SK-N-SH treated with all-trans-retinoic acid at 6 μM for 48 hours (cell line): ENCODE measurements at regions not wholly inside any gene's neighbourhood (a gene's known extent, or its start where the extent isn't known, plus 50 kb on each side); places are given as distances from the start of the nearest gene placed in this dataset.

Experiments used
- ATAC-seq: fragments of 200-7000 bp; cut with Tn5 transposase; 3 replicates; pipeline ENCODE4 v1.9.1; 2020; ENCODE audit warnings: mild to moderate bottlenecking, moderate library complexity
- ARNTL ChIP-seq: fragments of 450-650 bp; formaldehyde crosslinking; IDR thresholded peaks from 2 replicates; pipeline ENCODE4 v1.5.0; 2020; ENCODE audit warnings: low read depth, mild to moderate bottlenecking, moderate library complexity, borderline replicate concordance
- BACH2 ChIP-seq: fragments of 250-450 bp; sonication (Bioruptor Pico); IDR thresholded peaks from 2 replicates; pipeline ENCODE4 v1.9.0; 2021; ENCODE audit warnings: mild to moderate bottlenecking, borderline replicate concordance
- CSDC2 ChIP-seq: fragments of 250-450 bp; sonication (Bioruptor Pico); IDR thresholded peaks from 2 replicates; pipeline ENCODE4 v1.5.0; 2020; ENCODE audit warnings: mild to moderate bottlenecking, moderate library complexity
- ESRRG ChIP-seq: fragments of 250-450 bp; sonication (Bioruptor Pico); IDR thresholded peaks from 2 replicates; pipeline ENCODE4 v1.6.1; 2021; ENCODE audit warnings: mild to moderate bottlenecking
- GLIS3 ChIP-seq: fragments of 250-450 bp; sonication (Bioruptor Pico); IDR thresholded peaks from 2 replicates; pipeline ENCODE4 v1.5.0; 2020; ENCODE audit warnings: mild to moderate bottlenecking, moderate library complexity
- ISL1 ChIP-seq: fragments of 250-450 bp; sonication (Bioruptor Pico); IDR thresholded peaks from 2 replicates; pipeline ENCODE4 v2.1.2; 2022; ENCODE audit warnings: mild to moderate bottlenecking, moderate library complexity
- SNAI2 ChIP-seq: fragments of 250-450 bp; sonication (Bioruptor Pico); IDR thresholded peaks from 2 replicates; pipeline ENCODE4 v1.5.0; 2020; ENCODE audit warnings: mild to moderate bottlenecking, moderate library complexity
- TCF4 ChIP-seq: fragments of 250-450 bp; sonication (Bioruptor Pico); IDR thresholded peaks from 2 replicates; pipeline ENCODE4 v1.8.0; 2021; ENCODE audit warnings: mild to moderate bottlenecking, moderate library complexity, borderline replicate concordance
- TOX ChIP-seq: fragments of 250-450 bp; sonication (Bioruptor Pico); IDR thresholded peaks from 2 replicates; pipeline ENCODE4 v1.8.0; 2021; ENCODE audit warnings: mild to moderate bottlenecking, moderate library complexity, borderline replicate concordance
- ZC3H10 ChIP-seq: fragments of 250-450 bp; sonication (Bioruptor Pico); IDR thresholded peaks from 2 replicates; pipeline ENCODE4 v1.5.1; 2021; ENCODE audit warnings: mild to moderate bottlenecking, moderate library complexity
- ZFP30 ChIP-seq: fragments of 450-650 bp; formaldehyde crosslinking; IDR thresholded peaks from 2 replicates; pipeline ENCODE4 v1.5.0; 2022; ENCODE audit warnings: mild to moderate bottlenecking, moderate library complexity
- ZNF565 ChIP-seq: fragments of 450-650 bp; formaldehyde crosslinking; conservative IDR thresholded peaks from 2 replicates; pipeline ENCODE4 v1.5.0; 2020; ENCODE audit warnings: low read depth, mild to moderate bottlenecking, moderate library complexity
- ZNF70 ChIP-seq: fragments of 450-650 bp; formaldehyde crosslinking; IDR thresholded peaks from 2 replicates; pipeline ENCODE4 v1.5.0; 2020; ENCODE audit warnings: mild to moderate bottlenecking, moderate library complexity
- ZNF8 ChIP-seq: fragments of 450-650 bp; formaldehyde crosslinking; IDR thresholded peaks from 2 replicates; pipeline ENCODE4 v1.5.0; 2020; ENCODE audit warnings: mild to moderate bottlenecking, moderate library complexity
- TF ChIP-seq, protein P1 (sequence below): fragments of 250-450 bp; sonication (Bioruptor Pico); IDR thresholded peaks from 2 replicates; pipeline ENCODE4 v1.5.1; 2020; ENCODE audit warnings: low read depth, mild to moderate bottlenecking, moderate library complexity
- TF ChIP-seq, protein P2 (sequence below): fragments of 250-450 bp; sonication (Bioruptor Pico); IDR thresholded peaks from 2 replicates; pipeline ENCODE4 v1.5.1; 2021; ENCODE audit warnings: mild to moderate bottlenecking, moderate library complexity
- TF ChIP-seq, protein P3 (sequence below): fragments of 250-450 bp; sonication (Bioruptor Pico); IDR thresholded peaks from 2 replicates; pipeline ENCODE4 v1.8.0; 2020; ENCODE audit warnings: mild to moderate bottlenecking, moderate library complexity, borderline replicate concordance
- TF ChIP-seq, protein P4 (sequence below): fragments of 250-450 bp; sonication (Bioruptor Pico); IDR thresholded peaks from 2 replicates; pipeline ENCODE4 v1.5.0; 2020; ENCODE audit warnings: mild to moderate bottlenecking, moderate library complexity
- TF ChIP-seq, protein P5 (sequence below): fragments of 250-450 bp; sonication (Bioruptor Pico); IDR thresholded peaks from 2 replicates; pipeline ENCODE4 v1.8.0; 2021; ENCODE audit warnings: low read depth, mild to moderate bottlenecking, moderate library complexity, borderline replicate concordance

DNA sequence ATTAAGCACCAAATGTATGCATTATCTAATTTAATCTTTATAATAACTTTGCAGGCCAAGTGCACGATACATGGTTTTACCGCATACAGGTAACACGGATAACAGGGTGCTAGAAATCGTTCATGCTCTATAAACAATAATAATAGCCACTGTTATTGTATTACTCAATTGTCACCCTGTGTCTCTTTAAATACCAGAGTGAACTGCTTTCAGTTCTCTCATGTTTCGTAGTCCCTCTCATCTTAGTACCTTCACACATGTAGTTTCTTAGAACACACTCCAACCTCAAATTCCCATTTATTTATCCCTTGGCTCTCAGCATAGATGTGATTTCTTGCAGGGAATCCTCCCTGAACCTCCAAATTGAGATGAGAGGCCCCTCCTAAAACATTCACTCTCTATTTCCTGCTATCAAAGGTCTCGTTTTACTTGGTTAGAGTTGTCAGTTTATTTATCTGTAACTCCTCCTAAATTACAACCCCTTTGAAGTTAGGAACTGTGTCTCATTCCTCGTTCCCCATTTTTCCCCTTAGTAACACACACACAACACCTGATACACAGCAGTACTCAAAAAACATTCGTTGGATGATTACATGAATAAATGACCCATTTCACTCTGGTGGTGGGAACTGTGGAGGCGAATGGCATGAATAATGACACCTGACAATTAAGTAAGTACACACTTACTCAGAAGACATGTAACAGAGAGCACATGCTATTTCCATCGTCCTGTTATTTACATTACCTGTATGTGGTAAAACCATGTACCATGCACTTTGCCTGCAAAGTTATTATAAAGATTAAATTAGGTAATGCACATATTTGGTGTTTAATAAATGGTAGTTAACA is 134.6 kb downstream of the BTG1 start (continued):
- no peak for TF ChIP-seq BACH2 (CRISPR knock-in tag)
- no peak for TF ChIP-seq ESRRG (CRISPR knock-in tag)
- no peak for TF ChIP-seq SNAI2 (CRISPR knock-in tag)
- TF ChIP-seq, protein P1, sequence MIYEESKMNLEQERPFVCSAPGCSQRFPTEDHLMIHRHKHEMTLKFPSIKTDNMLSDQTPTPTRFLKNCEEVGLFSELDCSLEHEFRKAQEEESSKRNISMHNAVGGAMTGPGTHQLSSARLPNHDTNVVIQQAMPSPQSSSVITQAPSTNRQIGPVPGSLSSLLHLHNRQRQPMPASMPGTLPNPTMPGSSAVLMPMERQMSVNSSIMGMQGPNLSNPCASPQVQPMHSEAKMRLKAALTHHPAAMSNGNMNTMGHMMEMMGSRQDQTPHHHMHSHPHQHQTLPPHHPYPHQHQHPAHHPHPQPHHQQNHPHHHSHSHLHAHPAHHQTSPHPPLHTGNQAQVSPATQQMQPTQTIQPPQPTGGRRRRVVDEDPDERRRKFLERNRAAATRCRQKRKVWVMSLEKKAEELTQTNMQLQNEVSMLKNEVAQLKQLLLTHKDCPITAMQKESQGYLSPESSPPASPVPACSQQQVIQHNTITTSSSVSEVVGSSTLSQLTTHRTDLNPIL, result no peak

DNA sequence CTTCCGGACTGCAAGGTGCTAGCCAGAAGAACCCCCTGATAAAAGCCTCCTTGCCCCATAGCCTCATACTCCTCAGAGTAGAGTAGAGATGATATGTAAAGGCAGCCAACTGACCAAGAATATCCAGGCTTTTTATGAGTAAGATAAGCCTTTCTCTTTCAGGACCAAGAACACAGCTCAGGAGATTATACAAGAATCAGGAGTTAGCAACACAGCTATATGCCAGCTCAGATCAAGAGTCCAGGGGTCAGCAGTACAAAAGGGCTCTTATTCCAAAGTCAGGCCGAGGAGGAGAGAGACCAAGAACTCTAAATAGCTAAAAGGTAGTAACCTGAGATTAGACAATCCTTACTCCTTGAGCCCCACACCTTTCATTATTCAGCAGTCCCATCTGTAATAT is 135.3 kb downstream of the BTG1 start:
- TF ChIP-seq CSDC2, result no peak
- no peak for TF ChIP-seq ZC3H10 (CRISPR knock-in tag)
- TF ChIP-seq TCF4, result no peak
- no peak for ATAC-seq

DNA sequence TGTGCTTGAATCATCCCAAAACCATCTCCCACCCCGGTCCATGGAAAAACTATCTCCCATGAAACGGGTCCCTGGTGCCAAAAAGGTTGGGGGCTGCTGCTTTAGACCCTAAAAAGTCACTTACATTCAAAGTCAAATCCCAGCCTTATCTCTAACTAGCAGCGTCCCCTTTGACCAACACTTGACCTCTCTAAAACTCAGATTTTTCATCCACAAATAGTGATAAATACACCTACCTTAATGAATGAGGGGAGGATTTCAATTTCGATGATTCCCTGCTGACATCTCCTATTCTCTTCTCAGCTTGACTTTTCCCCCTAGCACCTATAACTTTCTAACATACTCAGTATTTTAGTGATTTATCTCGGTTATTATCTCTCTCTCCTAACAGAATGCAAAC is 137.3 kb downstream of the BTG1 start:
- TF ChIP-seq, protein P2, sequence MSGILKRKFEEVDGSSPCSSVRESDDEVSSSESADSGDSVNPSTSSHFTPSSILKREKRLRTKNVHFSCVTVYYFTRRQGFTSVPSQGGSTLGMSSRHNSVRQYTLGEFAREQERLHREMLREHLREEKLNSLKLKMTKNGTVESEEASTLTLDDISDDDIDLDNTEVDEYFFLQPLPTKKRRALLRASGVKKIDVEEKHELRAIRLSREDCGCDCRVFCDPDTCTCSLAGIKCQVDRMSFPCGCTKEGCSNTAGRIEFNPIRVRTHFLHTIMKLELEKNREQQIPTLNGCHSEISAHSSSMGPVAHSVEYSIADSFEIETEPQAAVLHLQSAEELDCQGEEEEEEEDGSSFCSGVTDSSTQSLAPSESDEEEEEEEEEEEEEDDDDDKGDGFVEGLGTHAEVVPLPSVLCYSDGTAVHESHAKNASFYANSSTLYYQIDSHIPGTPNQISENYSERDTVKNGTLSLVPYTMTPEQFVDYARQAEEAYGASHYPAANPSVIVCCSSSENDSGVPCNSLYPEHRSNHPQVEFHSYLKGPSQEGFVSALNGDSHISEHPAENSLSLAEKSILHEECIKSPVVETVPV (CRISPR knock-in tag), result no peak
- TF ChIP-seq SNAI2 (CRISPR knock-in tag) (no peak), GLIS3 (CRISPR knock-in tag) (no peak), TCF4 (no peak), ZNF565 (CRISPR knock-in tag) (no peak), ZFP30 (no peak), CSDC2 (no peak), ZNF70 (CRISPR knock-in tag) (no peak), ISL1 (CRISPR knock-in tag) (no peak)
- TF ChIP-seq, protein P3, sequence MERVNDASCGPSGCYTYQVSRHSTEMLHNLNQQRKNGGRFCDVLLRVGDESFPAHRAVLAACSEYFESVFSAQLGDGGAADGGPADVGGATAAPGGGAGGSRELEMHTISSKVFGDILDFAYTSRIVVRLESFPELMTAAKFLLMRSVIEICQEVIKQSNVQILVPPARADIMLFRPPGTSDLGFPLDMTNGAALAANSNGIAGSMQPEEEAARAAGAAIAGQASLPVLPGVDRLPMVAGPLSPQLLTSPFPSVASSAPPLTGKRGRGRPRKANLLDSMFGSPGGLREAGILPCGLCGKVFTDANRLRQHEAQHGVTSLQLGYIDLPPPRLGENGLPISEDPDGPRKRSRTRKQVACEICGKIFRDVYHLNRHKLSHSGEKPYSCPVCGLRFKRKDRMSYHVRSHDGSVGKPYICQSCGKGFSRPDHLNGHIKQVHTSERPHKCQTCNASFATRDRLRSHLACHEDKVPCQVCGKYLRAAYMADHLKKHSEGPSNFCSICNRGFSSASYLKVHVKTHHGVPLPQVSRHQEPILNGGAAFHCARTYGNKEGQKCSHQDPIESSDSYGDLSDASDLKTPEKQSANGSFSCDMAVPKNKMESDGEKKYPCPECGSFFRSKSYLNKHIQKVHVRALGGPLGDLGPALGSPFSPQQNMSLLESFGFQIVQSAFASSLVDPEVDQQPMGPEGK (CRISPR knock-in tag), result no peak
- TF ChIP-seq, protein P1, result no peak
- no peak for ATAC-seq

DNA sequence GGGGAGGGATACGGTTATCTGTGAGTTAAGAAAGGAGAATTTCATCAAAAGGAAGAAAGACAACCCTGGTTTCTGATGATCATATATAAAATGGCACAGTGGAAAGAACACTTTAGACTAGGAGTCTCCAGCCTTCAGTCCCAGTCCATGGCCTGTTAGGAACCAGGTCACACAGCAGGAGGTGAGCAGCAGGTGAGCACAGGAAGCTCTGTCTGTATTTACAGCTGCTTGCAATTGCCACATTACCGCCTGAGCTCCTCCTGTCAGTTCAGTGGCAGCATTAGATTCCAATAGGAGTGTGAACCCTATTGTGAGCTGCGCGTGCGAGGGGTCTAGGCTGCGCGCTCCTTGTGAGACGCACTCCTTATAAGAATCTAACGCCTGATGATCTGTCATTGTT is 137.9 kb downstream of the BTG1 start:
- no peak for TF ChIP-seq SNAI2 (CRISPR knock-in tag)
- TF ChIP-seq, protein P4, sequence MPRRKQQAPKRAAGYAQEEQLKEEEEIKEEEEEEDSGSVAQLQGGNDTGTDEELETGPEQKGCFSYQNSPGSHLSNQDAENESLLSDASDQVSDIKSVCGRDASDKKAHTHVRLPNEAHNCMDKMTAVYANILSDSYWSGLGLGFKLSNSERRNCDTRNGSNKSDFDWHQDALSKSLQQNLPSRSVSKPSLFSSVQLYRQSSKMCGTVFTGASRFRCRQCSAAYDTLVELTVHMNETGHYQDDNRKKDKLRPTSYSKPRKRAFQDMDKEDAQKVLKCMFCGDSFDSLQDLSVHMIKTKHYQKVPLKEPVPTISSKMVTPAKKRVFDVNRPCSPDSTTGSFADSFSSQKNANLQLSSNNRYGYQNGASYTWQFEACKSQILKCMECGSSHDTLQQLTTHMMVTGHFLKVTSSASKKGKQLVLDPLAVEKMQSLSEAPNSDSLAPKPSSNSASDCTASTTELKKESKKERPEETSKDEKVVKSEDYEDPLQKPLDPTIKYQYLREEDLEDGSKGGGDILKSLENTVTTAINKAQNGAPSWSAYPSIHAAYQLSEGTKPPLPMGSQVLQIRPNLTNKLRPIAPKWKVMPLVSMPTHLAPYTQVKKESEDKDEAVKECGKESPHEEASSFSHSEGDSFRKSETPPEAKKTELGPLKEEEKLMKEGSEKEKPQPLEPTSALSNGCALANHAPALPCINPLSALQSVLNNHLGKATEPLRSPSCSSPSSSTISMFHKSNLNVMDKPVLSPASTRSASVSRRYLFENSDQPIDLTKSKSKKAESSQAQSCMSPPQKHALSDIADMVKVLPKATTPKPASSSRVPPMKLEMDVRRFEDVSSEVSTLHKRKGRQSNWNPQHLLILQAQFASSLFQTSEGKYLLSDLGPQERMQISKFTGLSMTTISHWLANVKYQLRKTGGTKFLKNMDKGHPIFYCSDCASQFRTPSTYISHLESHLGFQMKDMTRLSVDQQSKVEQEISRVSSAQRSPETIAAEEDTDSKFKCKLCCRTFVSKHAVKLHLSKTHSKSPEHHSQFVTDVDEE (CRISPR knock-in tag), result no peak
- TF ChIP-seq TOX (CRISPR knock-in tag), result no peak
- no peak for TF ChIP-seq ZNF70 (CRISPR knock-in tag)
- TF ChIP-seq ZC3H10 (CRISPR knock-in tag), result no peak
- no peak for TF ChIP-seq ZNF8 (CRISPR knock-in tag)
- TF ChIP-seq GLIS3 (CRISPR knock-in tag), result no peak
- TF ChIP-seq, protein P3 (CRISPR knock-in tag), result no peak
- no peak for TF ChIP-seq ESRRG (CRISPR knock-in tag)
- TF ChIP-seq, protein P5, sequence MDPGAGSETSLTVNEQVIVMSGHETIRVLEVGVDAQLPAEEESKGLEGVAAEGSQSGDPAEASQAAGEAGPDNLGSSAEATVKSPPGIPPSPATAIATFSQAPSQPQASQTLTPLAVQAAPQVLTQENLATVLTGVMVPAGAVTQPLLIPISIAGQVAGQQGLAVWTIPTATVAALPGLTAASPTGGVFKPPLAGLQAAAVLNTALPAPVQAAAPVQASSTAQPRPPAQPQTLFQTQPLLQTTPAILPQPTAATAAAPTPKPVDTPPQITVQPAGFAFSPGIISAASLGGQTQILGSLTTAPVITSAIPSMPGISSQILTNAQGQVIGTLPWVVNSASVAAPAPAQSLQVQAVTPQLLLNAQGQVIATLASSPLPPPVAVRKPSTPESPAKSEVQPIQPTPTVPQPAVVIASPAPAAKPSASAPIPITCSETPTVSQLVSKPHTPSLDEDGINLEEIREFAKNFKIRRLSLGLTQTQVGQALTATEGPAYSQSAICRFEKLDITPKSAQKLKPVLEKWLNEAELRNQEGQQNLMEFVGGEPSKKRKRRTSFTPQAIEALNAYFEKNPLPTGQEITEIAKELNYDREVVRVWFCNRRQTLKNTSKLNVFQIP (CRISPR knock-in tag), result no peak
- no peak for TF ChIP-seq TCF4
- no peak for TF ChIP-seq CSDC2
- no peak for TF ChIP-seq ARNTL (CRISPR knock-in tag)
- TF ChIP-seq, protein P1, result no peak
- ATAC-seq, result no peak
